IPS DF 6.9 (cell line): ENCODE measurements at regions not wholly inside any gene's neighbourhood (a gene's known extent, or its start where the extent isn't known, plus 50 kb on each side); places are given as distances from the start of the nearest gene placed in this dataset.

Experiments used
- DNase-seq: peaks from one replicate; pipeline ENCODE4 v3.0.0-alpha.2; 2013; ENCODE audit warnings: low read depth, low spot score
- H3K27ac ChIP-seq: one replicate; pipeline ENCODE4 v1.5.1; 2013; ENCODE audit warnings: low read length, control low read depth
- H3K27me3 ChIP-seq: 2 replicates; pipeline ENCODE4 v1.6.1; 2013; ENCODE audit warnings: mild to moderate bottlenecking, low read length; ENCODE audit not compliant: control insufficient read depth, insufficient read depth
- H3K36me3 ChIP-seq: 2 replicates; pipeline ENCODE4 v1.6.1; 2013; ENCODE audit warnings: low read length; ENCODE audit not compliant: control insufficient read depth, insufficient read depth
- H3K4me1 ChIP-seq: 2 replicates; pipeline ENCODE4 v1.6.1; 2013; ENCODE audit warnings: low read length; ENCODE audit not compliant: control insufficient read depth, insufficient read depth
- H3K4me3 ChIP-seq: 2 replicates; pipeline ENCODE4 v1.5.1; 2013; ENCODE audit warnings: mild to moderate bottlenecking, low read length
- H3K9me3 ChIP-seq: 2 replicates; pipeline ENCODE4 v1.6.1; 2013; ENCODE audit warnings: low read length, inconsistent platforms; ENCODE audit not compliant: control insufficient read depth, insufficient read depth
- WGBS: extraction: QIAGEN DNeasy Blood & Tissue Kit; methylation state at CpG from one replicate; pipeline ENCODE4 v1.1.7; 2013; ENCODE audit warnings: mixed read lengths, missing lambda C conversion rate; ENCODE audit not compliant: insufficient read length, insufficient coverage; 5-methylcytosine and 5-hydroxymethylcytosine counted together

DNA sequence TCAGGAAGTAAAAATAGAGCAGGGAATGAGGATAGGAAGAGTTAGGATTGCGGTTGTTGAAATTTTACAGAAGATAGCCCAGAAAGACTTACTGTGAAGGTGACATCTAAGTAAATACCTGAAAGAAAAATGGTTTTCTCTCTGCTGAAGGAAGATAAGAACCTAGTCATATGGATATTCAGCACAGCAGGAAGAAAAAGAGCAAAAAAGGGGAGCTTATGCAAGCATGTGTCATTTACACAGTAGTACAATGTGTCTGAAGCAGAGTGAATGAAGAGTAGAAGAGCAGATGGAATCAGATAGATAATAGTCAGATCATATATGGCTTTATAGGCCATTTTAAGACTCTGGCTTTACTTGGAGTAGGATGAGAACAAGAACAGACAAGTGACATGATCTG is 126.9 kb upstream of the TENT5D start:
- Histone ChIP-seq H3K27ac (no peak overlapping the region), H3K4me1 (no peaks in the 10 kb centered on the region)
- no CpG with 5 or more reads among the region's 1 CpG for WGBS

GRCh38 chrX:80306007-80306406 is 114.2 kb upstream of the TENT5D start:
- Histone ChIP-seq H3K4me1 (no peaks in the 10 kb centered on the region), H3K27me3 (no peaks in the 10 kb centered on the region), H3K36me3 (no peaks in the 10 kb centered on the region), H3K9me3 (no peaks in the 10 kb centered on the region), H3K4me3 (no peak overlapping the region), H3K27ac (no peak overlapping the region)
- no CpG with 5 or more reads among the region's 1 CpG for WGBS
- no peak for DNase-seq

More for the DNA sequence above, 126.9 kb upstream of the TENT5D start:
- Histone ChIP-seq H3K9me3 (no peaks in the 10 kb centered on the region), H3K27me3 (no peaks in the 10 kb centered on the region), H3K36me3 (no peaks in the 10 kb centered on the region), H3K4me3 (no peak overlapping the region)
- DNase-seq: no peak

DNA sequence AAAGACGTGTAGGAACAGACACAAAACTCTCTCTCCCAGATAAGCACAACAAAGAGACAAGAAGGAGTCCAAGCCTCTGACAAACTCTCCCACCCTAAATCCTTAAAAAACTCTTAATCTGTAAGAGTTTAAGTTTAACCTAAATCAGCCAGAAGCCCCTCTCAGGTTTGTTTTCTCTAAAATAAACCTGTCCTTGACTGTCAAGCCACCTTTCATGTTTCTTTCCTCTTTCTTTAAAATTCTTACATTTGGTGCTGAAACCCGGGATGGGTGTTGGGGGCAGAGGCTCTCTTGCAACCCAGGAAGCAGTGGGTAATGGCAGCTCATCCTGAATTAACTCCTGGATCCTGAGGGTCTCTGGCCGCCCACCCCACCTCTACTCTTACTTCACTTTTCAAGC is 107.8 kb upstream of the TENT5D start:
- H3K27ac ChIP-seq: no peak overlapping the region
- no peak for DNase-seq
- no peaks in the 10 kb centered on the region for H3K27me3 ChIP-seq
- H3K4me3 ChIP-seq: no peak overlapping the region
- H3K4me1 ChIP-seq: no peaks in the 10 kb centered on the region
- no peaks in the 10 kb centered on the region for H3K9me3 ChIP-seq
- WGBS: no CpG with 5 or more reads among the region's 3 CpGs
- no peaks in the 10 kb centered on the region for H3K36me3 ChIP-seq

DNA sequence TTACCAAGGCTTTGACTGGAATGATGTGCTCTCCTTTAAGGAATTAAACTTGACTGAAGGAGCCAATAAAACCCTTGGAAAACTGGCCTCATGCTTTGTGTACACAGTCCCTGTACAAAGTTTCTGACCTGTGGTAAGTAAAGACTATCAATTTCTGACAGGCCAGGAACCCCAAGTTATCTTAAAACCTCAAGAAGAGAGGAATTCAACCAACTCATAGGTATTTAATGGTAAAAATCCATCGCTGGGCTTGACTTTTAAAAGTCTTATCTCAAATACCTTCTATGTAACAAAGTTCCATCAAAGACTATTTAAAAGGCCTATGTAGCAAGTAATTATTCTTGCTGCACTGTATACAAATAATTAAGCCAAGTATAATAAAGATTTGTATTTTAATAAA is 103.7 kb upstream of the TENT5D start:
- no peak for DNase-seq
- Histone ChIP-seq H3K27ac (no peak overlapping the region), H3K4me3 (no peak overlapping the region), H3K9me3 (no peaks in the 10 kb centered on the region), H3K27me3 (no peaks in the 10 kb centered on the region), H3K36me3 (no peaks in the 10 kb centered on the region), H3K4me1 (no peaks in the 10 kb centered on the region)
- no CpG with 5 or more reads among the region's 1 CpG for WGBS

DNA sequence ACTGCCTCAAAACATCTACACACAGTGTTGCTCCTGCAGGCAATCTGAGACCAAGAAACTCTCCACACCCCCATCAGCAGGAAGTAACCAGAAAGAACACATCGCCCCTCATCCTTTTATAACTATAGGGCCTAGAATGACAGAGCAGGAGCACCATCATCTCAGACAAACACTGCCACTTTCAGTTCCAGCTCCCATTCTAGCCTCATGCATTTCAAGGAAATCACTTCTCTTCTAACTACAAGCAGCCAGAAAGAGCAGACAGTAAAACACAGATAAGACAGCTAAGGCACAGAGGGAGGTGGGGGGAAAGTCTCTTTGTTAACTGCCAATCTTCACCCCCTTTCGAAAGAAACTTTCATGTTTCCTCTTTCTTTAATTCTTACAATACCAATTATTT is 102.6 kb upstream of the TENT5D start:
- DNase-seq: no peak
- H3K27ac ChIP-seq: no peak overlapping the region
- no CpG with 5 or more reads among the region's 2 CpGs for WGBS
- no peaks in the 10 kb centered on the region for H3K9me3 ChIP-seq
- no peaks in the 10 kb centered on the region for H3K4me1 ChIP-seq
- no peaks in the 10 kb centered on the region for H3K27me3 ChIP-seq
- H3K36me3 ChIP-seq: no peaks in the 10 kb centered on the region
- no peak overlapping the region for H3K4me3 ChIP-seq

GRCh38 chrX:80331285-80331684 is 89.0 kb upstream of the TENT5D start:
- Histone ChIP-seq H3K27ac (no peak overlapping the region), H3K9me3 (no peaks in the 10 kb centered on the region), H3K4me1 (no peaks in the 10 kb centered on the region), H3K4me3 (no peak overlapping the region), H3K36me3 (no peaks in the 10 kb centered on the region), H3K27me3 (no peaks in the 10 kb centered on the region)
- WGBS: no CpG with 5 or more reads among the region's 1 CpG
- DNase-seq: no peak

- no CpG with 5 or more reads among the region's 7 CpGs for WGBS
- Histone ChIP-seq H3K27ac (no peak overlapping the region), H3K4me1 (no peaks in the 10 kb centered on the region), H3K9me3 (no peaks in the 10 kb centered on the region), H3K4me3 (peak overlapping the region; percentile 86; the same call in 1 of the 2 replicates), H3K36me3 (no peaks in the 10 kb centered on the region), H3K27me3 (no peaks in the 10 kb centered on the region)
- no peak for DNase-seq
These were observed 85.7 kb upstream of the TENT5D start for GRCh38 chrX:80334583-80334982.

GRCh38 chrX:80335062-80335830 is 85.0 kb upstream of the TENT5D start:
- Histone ChIP-seq H3K36me3 (no peaks in the 10 kb centered on the region), H3K4me1 (no peaks in the 10 kb centered on the region), H3K27me3 (no peaks in the 10 kb centered on the region), H3K4me3 (peak overlapping the region; percentile 86; the same call in 1 of the 2 replicates), H3K9me3 (no peaks in the 10 kb centered on the region), H3K27ac (no peak overlapping the region)
- WGBS: no CpG with 5 or more reads among the region's 38 CpGs
- DNase-seq: peak; percentile 13

- no CpG with 5 or more reads among the region's 4 CpGs for WGBS
- Histone ChIP-seq H3K27me3 (no peaks in the 10 kb centered on the region), H3K36me3 (no peaks in the 10 kb centered on the region), H3K27ac (no peak overlapping the region), H3K9me3 (no peaks in the 10 kb centered on the region), H3K4me3 (no peak overlapping the region), H3K4me1 (no peaks in the 10 kb centered on the region)
- no peak for DNase-seq
These were observed 65.2 kb upstream of the TENT5D start for GRCh38 chrX:80354966-80355465.
